GM03348 (cell line): ENCODE measurements at regions not wholly inside any gene's neighbourhood (a gene's known extent, or its start where the extent isn't known, plus 50 kb on each side); places are given as distances from the start of the nearest gene placed in this dataset.

Source experiments
- DNase-seq: peaks from one replicate; pipeline ENCODE4 v3.0.0; 2012; ENCODE audit warnings: low spot score

GRCh38 chr22:48346911-48347310 lies 1480.8 kb downstream of the BRD1 start:
- DNase-seq: no peak

DNA sequence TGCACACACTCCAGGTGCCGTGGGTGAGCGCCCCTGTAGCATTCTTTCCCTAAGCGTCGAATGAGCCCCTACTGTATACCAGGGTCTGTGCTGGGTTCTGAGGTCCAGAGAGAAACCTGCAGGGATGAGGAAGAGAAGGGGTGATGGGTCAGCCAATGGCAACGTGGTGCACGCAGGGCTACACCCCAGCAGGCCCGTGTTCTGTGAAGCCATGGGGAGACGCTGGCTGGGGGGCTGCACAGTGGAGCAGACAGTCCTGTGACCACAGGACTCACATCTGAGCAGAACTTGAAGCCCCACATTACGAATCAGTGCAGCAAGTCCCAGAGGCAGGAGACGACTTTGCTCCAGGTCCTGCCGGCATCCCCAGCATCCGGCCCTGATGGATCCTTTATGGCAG lies 1481.4 kb downstream of the BRD1 start:
- no peak for DNase-seq

DNA sequence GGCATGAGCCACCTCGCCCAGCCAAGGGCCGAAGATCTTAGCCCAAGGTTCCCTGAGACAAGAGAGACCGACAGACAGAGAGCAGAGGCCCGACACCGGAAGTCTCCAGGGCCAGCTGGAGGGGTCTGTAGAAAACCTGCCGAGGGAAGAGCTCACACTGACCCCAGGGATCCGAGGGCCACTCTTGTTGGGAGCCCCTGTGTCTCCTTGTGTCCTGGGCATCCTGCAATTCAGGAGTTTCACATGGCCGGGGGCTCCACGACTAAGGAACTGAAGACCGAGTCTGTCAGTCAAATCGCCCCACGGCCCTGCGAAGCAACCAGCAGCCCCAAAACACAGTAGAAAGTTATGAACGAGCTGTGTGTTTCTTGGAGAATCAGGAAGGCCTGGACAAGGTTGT lies 1482.0 kb downstream of the BRD1 start:
- DNase-seq: no peak

DNA sequence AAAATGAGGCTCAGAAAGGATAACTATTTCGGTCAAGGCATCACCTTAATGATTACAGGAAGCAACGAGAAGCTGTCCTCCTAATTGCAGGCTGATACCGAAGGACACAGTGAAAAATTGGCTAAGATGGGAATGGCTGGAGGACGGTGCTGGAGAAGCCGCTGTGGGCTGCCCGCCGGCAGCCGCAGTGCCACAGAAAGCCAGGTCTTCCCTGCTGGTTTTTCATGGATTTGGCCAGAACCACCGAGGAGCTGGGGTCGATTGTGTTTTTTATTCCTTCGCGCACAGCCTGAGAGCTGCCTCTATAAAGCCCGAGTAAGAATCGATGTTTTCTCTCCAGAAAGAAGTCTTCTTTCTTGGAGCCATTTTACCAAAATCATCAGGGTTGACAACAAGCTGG lies 1484.2 kb downstream of the BRD1 start:
- no peak for DNase-seq

DNA sequence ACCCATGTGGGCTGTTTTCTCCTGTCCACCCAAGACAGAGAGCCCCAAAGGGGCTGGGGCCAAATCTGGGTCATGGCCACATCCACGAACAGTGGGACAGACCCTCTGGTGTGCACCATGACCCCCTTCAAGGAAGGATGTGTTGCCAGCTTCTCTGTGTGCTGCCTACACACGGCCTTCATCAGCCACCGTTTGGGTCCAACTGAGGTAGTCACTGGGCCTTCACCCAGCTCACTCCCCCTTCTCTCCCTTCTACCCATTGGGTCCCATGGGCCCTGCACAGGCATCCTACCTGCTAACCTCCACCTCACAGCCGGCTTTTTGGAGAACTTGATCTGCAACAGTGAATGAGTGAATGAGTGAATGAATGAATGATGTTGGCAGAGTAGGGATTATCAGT lies 1484.9 kb downstream of the BRD1 start:
- no peak for DNase-seq

GRCh38 chr22:48342016-48342415 lies 1485.7 kb downstream of the BRD1 start:
- no peak for DNase-seq

- no peak for DNase-seq
These were observed 1486.7 kb downstream of the BRD1 start for GRCh38 chr22:48340727-48341709.

GRCh38 chr22:48340191-48340590 lies 1487.5 kb downstream of the BRD1 start:
- DNase-seq: no peak

DNA sequence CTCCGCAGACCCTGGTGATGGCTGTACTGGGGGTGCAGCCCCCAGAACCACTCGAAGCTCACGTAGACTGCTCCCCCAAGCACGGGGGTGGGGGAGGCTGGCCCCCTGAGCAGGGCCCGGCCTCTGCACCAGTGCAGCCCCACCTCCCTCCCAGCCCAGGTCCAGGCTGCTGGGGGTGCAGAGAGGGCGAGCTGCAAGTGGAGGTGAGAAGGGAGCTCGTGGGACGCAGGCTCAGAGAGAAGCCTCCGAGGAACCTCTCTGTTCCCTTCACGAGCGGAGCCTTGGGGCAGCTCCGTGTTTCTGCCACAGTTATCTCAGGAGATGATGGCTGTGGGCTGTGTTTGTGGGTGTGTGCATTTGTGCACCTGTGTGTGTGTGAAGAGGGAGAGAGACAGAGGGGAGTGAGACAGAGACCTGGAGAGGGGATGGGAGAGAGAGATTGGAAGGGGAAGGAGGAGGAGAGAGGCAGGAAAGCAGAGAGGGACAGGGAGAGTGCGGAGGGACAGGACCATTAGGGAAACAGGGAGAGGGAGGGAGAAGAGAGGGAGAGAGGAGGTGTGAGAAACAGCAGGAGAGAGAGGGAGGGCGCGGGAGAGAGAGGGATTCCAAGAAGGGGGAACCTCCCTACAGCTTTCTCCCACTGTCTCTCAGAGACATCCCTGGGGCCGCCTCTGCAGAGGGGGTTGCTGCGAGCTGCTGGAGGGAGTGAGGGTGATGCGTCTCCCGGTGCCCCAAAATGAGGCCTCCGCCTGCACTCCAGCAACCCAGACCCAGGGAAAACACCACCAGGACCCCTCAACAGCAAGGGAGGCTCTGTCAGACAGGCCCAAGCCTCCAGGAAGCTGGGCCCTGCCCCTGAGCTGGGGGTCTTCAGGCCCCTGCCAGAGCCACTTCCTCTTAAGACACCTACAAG lies 1488.6 kb downstream of the BRD1 start:
- DNase-seq: no peak

DNA sequence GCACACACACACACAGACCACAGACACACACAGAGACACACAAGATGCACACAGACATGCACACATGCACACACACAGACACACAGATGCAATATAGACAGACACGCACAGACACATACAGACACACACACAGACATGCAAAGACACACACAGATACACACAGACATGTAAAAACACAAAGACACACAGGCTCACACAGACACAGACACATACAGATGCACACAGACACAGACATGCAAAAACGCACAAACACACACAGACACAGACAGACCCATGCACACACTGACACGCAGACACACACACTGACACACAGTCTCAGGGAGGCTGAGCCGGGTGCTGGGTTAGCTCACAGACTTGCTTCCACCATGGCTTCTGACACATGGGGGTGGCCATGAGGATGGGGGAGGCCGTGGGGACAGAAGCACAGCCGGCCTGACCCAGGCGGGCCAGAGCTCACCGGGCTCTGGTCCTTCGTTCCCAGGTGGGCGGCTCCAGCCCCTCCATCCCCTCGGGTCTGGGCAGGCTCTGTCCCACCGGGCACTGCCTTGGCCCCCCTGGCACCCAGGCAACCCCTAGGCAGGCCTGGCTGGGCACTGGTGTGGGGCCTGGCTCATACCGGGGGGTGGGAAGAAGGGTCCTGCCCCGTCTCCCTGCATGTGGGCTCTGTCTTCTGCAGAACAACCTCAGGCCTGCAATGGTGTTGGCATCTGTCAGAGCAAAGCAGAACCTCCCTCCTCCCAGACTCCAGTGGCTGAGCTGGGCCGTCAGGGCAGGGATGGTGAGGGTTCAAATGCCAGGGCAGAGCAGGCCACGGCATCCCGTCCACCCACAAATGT lies 1489.5 kb downstream of the BRD1 start:
- no peak for DNase-seq

- no peak for DNase-seq
These were observed 1491.2 kb downstream of the BRD1 start for GRCh38 chr22:48336339-48337060.

- DNase-seq: no peak
These were observed 1492.1 kb downstream of the BRD1 start for GRCh38 chr22:48335442-48336139.

GRCh38 chr22:48334971-48335370 lies 1492.7 kb downstream of the BRD1 start:
- DNase-seq: no peak

GRCh38 chr22:48333816-48334735 lies 1493.6 kb downstream of the BRD1 start:
- no peak for DNase-seq

- DNase-seq: no peak
These were observed 1494.3 kb downstream of the BRD1 start for GRCh38 chr22:48333323-48333763.

DNA sequence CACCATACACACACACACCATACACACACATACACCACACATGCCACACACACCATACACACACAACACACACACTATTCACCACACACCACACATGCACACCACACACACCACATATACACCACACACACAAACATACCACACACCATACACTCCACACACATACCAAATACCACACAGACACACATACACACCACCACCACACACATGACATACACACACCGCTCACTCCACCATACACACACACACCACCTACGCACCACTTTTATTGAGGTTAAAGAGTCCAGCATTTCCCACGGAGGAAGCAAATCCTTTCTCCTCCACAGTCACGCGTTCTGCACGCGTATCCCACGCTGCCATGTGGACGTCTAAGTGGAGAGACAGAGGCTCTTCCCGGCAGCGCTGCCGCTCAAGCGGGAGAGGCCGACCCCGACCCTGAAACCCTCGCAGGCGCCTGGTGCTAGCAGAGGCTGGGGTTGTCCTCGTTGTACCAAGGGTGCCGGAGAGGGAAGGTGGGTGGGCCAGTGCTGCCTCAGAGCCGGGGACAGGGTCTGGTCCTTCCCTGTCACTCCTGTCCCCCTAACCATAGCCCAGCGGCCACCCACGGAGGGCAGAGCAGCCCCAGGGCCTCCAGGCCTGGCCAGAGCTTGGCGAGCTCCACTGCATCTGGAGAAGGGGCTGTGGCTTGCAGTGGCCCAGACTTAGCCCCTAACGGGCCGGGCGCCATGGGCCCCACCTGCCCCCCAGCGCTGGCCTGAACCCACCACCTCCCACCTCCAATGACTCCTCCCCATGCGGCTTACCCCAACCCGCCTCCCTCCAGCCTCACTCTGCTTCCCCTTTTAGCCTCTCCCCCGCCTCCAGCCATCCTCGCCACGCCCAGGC lies 1495.0 kb downstream of the BRD1 start:
- DNase-seq: no peak

GRCh38 chr22:48331691-48332220 lies 1495.9 kb downstream of the BRD1 start:
- no peak for DNase-seq

GRCh38 chr22:48331266-48331665 lies 1496.4 kb downstream of the BRD1 start:
- no peak for DNase-seq
